PC-3 (cell line): ENCODE measurements at regions not wholly inside any gene's neighbourhood (a gene's known extent, or its start where the extent isn't known, plus 50 kb on each side); places are given as distances from the start of the nearest gene placed in this dataset.

Experiments
- ATAC-seq: fragments of 200-7000 bp; cut with Tn5 transposase; 2 replicates; pipeline ENCODE4 v1.9.1; 2020; ENCODE audit warnings: mild to moderate bottlenecking, moderate library complexity
- BruUV-seq: library from RNA; stranded (reverse); fragments of 400-500 nt; replicated peaks from 2 replicates; lab custom pipeline; 2021; lab: Mats Ljungman, UMichigan
- CTCF ChIA-PET: fragments of 300-600 bp; sonication (Branson Sonifier 250); formaldehyde crosslinking; loops from one replicate; lab custom pipeline; 2022; ENCODE audit warnings: antibody characterized with exemption; lab: Charles Lee
- POLR2A ChIA-PET: fragments of 300-600 bp; sonication (Branson Sonifier 250); formaldehyde crosslinking; loops from one replicate; lab custom pipeline; 2022; ENCODE audit warnings: antibody characterized with exemption; ENCODE audit not compliant: unreplicated experiment; lab: Charles Lee
- DNase-seq: peaks from one replicate; pipeline ENCODE4 v3.0.0-alpha.2; 2015
- H2AFZ ChIP-seq: fragments of 300-600 bp; sonication (generic); 2 replicates; pipeline ENCODE4 v1.6.0; 2016; ENCODE audit warnings: antibody characterized with exemption, low read length
- H3F3A ChIP-seq: fragments of 300-600 bp; sonication (generic); one replicate; pipeline ENCODE4 v1.6.0; 2017; ENCODE audit warnings: antibody characterized with exemption, low read length, control low read depth, mild to moderate bottlenecking; ENCODE audit not compliant: unreplicated experiment
- H3K27ac ChIP-seq: fragments of 300-600 bp; sonication (generic); 2 replicates; pipeline ENCODE4 v1.5.1; 2016; ENCODE audit warnings: mild to moderate bottlenecking, low read length
- H3K27me3 ChIP-seq: fragments of 300-600 bp; sonication (generic); 2 replicates; pipeline ENCODE4 v1.6.1; 2016; ENCODE audit warnings: low read length, mixed read lengths
- H3K36me3 ChIP-seq: fragments of 300-600 bp; sonication (generic); 2 replicates; pipeline ENCODE4 v1.6.1; 2016; ENCODE audit warnings: low read depth, mixed run types, low read length, mixed read lengths
- H3K4me1 ChIP-seq: fragments of 300-600 bp; sonication (generic); 2 replicates; pipeline ENCODE4 v1.5.1; 2016; ENCODE audit warnings: low read length; ENCODE audit not compliant: insufficient read depth
- H3K4me2 ChIP-seq: fragments of 300-600 bp; sonication (generic); 2 replicates; pipeline ENCODE4 v1.6.0; 2016; ENCODE audit warnings: low read length
- H3K4me3 ChIP-seq: fragments of 300-600 bp; sonication (generic); 2 replicates; pipeline ENCODE4 v1.5.1; 2016; ENCODE audit warnings: mild to moderate bottlenecking, low read length, mixed read lengths
- H3K79me2 ChIP-seq: fragments of 300-600 bp; sonication (generic); 2 replicates; pipeline ENCODE4 v1.6.1; 2017; ENCODE audit warnings: low read length, mixed read lengths
- H3K9ac ChIP-seq: fragments of 300-600 bp; sonication (generic); 2 replicates; pipeline ENCODE4 v1.6.0; 2016; ENCODE audit warnings: mild to moderate bottlenecking, low read length
- H3K9me2 ChIP-seq: fragments of 300-600 bp; sonication (generic); replicated peaks from 2 replicates; pipeline ENCODE4 v1.6.1; 2016; ENCODE audit warnings: mixed run types, low read length, mixed read lengths
- H3K9me3 ChIP-seq: fragments of 300-600 bp; sonication (generic); 2 replicates; pipeline ENCODE4 v1.6.1; 2016; ENCODE audit warnings: low read length, mixed read lengths
- H4K20me1 ChIP-seq: fragments of 300-600 bp; sonication (generic); 2 replicates; pipeline ENCODE4 v1.6.1; 2016; ENCODE audit warnings: low read length, mixed read lengths
- CTCF ChIP-seq: fragments of 300-600 bp; sonication (generic); conservative IDR thresholded peaks from 2 replicates; pipeline ENCODE4 v1.5.1; 2017; ENCODE audit warnings: antibody characterized with exemption, low read depth, mild to moderate bottlenecking, low read length
- EZH2 ChIP-seq: fragments of 300-600 bp; sonication (generic); IDR thresholded peaks from one replicate; pipeline ENCODE4 v1.6.1; 2017; ENCODE audit warnings: antibody characterized with exemption, mild to moderate bottlenecking, low read length; ENCODE audit not compliant: unreplicated experiment
- EZH2phosphoT487 ChIP-seq: fragments of 300-600 bp; sonication (generic); IDR thresholded peaks from 2 replicates; pipeline ENCODE4 v1.6.1; 2018; ENCODE audit warnings: mild to moderate bottlenecking, antibody characterized with exemption, low read length, borderline replicate concordance
- intact Hi-C: fragments of 100-400 bp; cut with micrococcal nuclease; formaldehyde crosslinking; loops from 2 replicates; pipeline ENCODE4 v1.9.0; 2023

- ATAC-seq = no peak
- no peak for TF ChIP-seq EZH2phosphoT487
- no peak for TF ChIP-seq EZH2
- TF ChIP-seq CTCF = no peak
- Histone ChIP-seq H3K27me3 (no peaks in the 10 kb centered on the region), H3K4me1 (no peaks in the 10 kb centered on the region), H3K9ac (no peak overlapping the region), H3K9me2 (no peaks in the 10 kb centered on the region), H4K20me1 (no peaks in the 10 kb centered on the region), H3K27ac (no peak overlapping the region), H3K36me3 (no peaks in the 10 kb centered on the region), H3K4me2 (no peak overlapping the region), H3K4me3 (no peak overlapping the region), H3K9me3 (no peaks in the 10 kb centered on the region), H3K79me2 (no peaks in the 10 kb centered on the region), H3F3A (no peaks in the 10 kb centered on the region), H2AFZ (no peak overlapping the region)
- CTCF ChIA-PET = no interaction called here
- POLR2A ChIA-PET = no interaction called here
- intact Hi-C loops = no loop called here
- BruUV-seq = no TSS peak
- no peak for DNase-seq
These were observed 143.4 kb downstream of the DLEU7 start for GRCh38 chr13:50699874-50700663.

GRCh38 chr13:50700664-50701305 lies 142.7 kb downstream of the DLEU7 start:
- ChIA-PET CTCF (interaction anchor here (0.7 kb wide), 1 partner anchor 247 kb away, joined by 3 read pairs; no protein-coding TSS in a partner anchor), POLR2A (no interaction called here)
- Histone ChIP-seq H3K36me3 (no peaks in the 10 kb centered on the region), H3K9ac (no peak overlapping the region), H3K79me2 (no peaks in the 10 kb centered on the region), H3F3A (no peaks in the 10 kb centered on the region), H3K27ac (no peak overlapping the region), H2AFZ (no peak overlapping the region), H3K4me2 (no peak overlapping the region), H3K27me3 (no peaks in the 10 kb centered on the region), H3K4me3 (no peak overlapping the region), H3K9me3 (no peaks in the 10 kb centered on the region), H3K9me2 (no peaks in the 10 kb centered on the region), H3K4me1 (no peaks in the 10 kb centered on the region), H4K20me1 (no peaks in the 10 kb centered on the region)
- no TSS peak for BruUV-seq
- no peak for ATAC-seq
- no peak for DNase-seq
- no peak for TF ChIP-seq CTCF
- TF ChIP-seq EZH2 = no peak
- no peak for TF ChIP-seq EZH2phosphoT487
- intact Hi-C loops = no loop called here

- Histone ChIP-seq H3K9me3 (no peaks in the 10 kb centered on the region), H3K4me2 (no peak overlapping the region), H3K9me2 (no peaks in the 10 kb centered on the region), H3K27me3 (no peaks in the 10 kb centered on the region), H4K20me1 (no peaks in the 10 kb centered on the region), H2AFZ (no peak overlapping the region), H3F3A (no peaks in the 10 kb centered on the region), H3K4me1 (no peaks in the 10 kb centered on the region), H3K27ac (no peak overlapping the region), H3K79me2 (no peaks in the 10 kb centered on the region), H3K36me3 (no peaks in the 10 kb centered on the region), H3K9ac (no peak overlapping the region), H3K4me3 (no peak overlapping the region)
- ATAC-seq = no peak
- TF ChIP-seq EZH2 (no peak), CTCF (no peak)
- no peak for DNase-seq
- ChIA-PET CTCF (interaction anchor here (0.7 kb wide), 1 partner anchor 248 kb away, joined by 3 read pairs; no protein-coding TSS in a partner anchor), POLR2A (no interaction called here)
- intact Hi-C loops = no loop called here
- no TSS peak for BruUV-seq
These were observed 142.0 kb downstream of the DLEU7 start for GRCh38 chr13:50701469-50701868.
